HFF-Myc (cell line): ENCODE measurements at regions not wholly inside any gene's neighbourhood (a gene's known extent, or its start where the extent isn't known, plus 50 kb on each side); places are given as distances from the start of the nearest gene placed in this dataset.

Source experiments
- DNase-seq: peaks from one replicate; pipeline ENCODE4 v3.0.0-alpha.2; 2011; ENCODE audit warnings: low read depth; ENCODE audit errors: extremely low read depth
- H3K4me3 ChIP-seq: replicated peaks from 2 replicates; pipeline ENCODE4 v1.5.1; 2011; ENCODE audit warnings: low read depth, mild to moderate bottlenecking, control low read depth, low read length
- CTCF ChIP-seq: IDR thresholded peaks from 2 replicates; pipeline ENCODE4 v1.5.1; 2012; ENCODE audit warnings: mild to moderate bottlenecking, low read depth, low read length, control low read depth; ENCODE audit errors: missing control alignments

- no peak overlapping the region for H3K4me3 ChIP-seq
- no peak for DNase-seq
- no peak for TF ChIP-seq CTCF
Observed at GRCh38 chr3:72009851-72010443, 225.0 kb upstream of the PROK2 start.

GRCh38 chr3:72008226-72008996, 223.5 kb upstream of the PROK2 start:
- no peak overlapping the region for H3K4me3 ChIP-seq
- TF ChIP-seq CTCF = no peak
- no peak for DNase-seq

- DNase-seq = no peak
- no peak for TF ChIP-seq CTCF
- H3K4me3 ChIP-seq = no peak overlapping the region
Observed at GRCh38 chr3:72006631-72007556, 221.9 kb upstream of the PROK2 start.

GRCh38 chr3:72004749-72005292, 219.9 kb upstream of the PROK2 start:
- H3K4me3 ChIP-seq = no peak overlapping the region
- no peak for DNase-seq
- TF ChIP-seq CTCF = no peak

GRCh38 chr3:72003936-72004335, 219.0 kb upstream of the PROK2 start:
- DNase-seq = no peak
- H3K4me3 ChIP-seq = no peak overlapping the region
- TF ChIP-seq CTCF = no peak

- no peak for TF ChIP-seq CTCF
Observed at GRCh38 chr3:72001758-72002157, 216.8 kb upstream of the PROK2 start.

More at GRCh38 chr3:72001758-72002157, 216.8 kb upstream of the PROK2 start:
- no peak overlapping the region for H3K4me3 ChIP-seq
- no peak for DNase-seq
